ENCODE measurements at regions not wholly inside any gene's neighbourhood (a gene's known extent, or its start where the extent isn't known, plus 50 kb on each side); places are given as distances from the start of the nearest gene placed in this dataset.

DNA sequence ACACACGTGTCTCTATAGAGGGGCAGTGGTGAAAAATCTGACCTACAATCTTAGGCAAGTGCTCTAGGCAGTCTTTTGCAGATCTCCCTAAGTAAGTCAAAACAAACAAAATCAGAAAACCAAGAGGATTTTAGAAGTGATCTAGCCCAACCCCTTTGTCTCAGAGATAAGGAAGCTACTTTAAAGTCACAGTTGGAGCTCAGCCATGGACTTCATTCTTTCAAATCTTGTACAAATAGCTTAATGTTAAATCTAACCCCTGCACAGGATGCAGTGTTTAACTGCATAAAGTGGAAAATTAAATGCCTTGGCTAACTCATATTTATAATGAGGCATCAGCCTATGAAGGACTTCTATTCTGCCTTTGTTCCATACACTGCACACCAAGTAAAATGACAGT is 135.1 kb upstream of the RFX3 start:
- TF ChIP-seq, protein P1, sequence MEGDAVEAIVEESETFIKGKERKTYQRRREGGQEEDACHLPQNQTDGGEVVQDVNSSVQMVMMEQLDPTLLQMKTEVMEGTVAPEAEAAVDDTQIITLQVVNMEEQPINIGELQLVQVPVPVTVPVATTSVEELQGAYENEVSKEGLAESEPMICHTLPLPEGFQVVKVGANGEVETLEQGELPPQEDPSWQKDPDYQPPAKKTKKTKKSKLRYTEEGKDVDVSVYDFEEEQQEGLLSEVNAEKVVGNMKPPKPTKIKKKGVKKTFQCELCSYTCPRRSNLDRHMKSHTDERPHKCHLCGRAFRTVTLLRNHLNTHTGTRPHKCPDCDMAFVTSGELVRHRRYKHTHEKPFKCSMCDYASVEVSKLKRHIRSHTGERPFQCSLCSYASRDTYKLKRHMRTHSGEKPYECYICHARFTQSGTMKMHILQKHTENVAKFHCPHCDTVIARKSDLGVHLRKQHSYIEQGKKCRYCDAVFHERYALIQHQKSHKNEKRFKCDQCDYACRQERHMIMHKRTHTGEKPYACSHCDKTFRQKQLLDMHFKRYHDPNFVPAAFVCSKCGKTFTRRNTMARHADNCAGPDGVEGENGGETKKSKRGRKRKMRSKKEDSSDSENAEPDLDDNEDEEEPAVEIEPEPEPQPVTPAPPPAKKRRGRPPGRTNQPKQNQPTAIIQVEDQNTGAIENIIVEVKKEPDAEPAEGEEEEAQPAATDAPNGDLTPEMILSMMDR (conservative IDR thresholded peaks at IDR 0.05; ENCODE audit: low read depth, low read length): no peak
- TF ChIP-seq EZH2 (IDR thresholded peaks at IDR 0.05; ENCODE audit: low read length, unreplicated experiment): no peak
- no peak for TF ChIP-seq EZH2phosphoT487 (IDR thresholded peaks at IDR 0.05; ENCODE audit: borderline replicate concordance, low read length)

Data from PC-3 (cell line).